DOHH2 (cell line): ENCODE measurements at regions not wholly inside any gene's neighbourhood (a gene's known extent, or its start where the extent isn't known, plus 50 kb on each side); places are given as distances from the start of the nearest gene placed in this dataset.

ENCODE experiments used
- EZH2phosphoT487 ChIP-seq: fragments of 200-600 bp; sonication (generic); IDR thresholded peaks from 2 replicates; pipeline ENCODE4 v1.6.1; 2017; ENCODE audit warnings: borderline replicate concordance, mild to moderate bottlenecking, antibody characterized with exemption, low read length, moderate library complexity, mixed read lengths
- TF ChIP-seq, protein P1 (sequence below): fragments of 200-600 bp; sonication (generic); IDR thresholded peaks from one replicate; pipeline ENCODE4 v1.5.1; 2014; ENCODE audit warnings: antibody characterized with exemption, mild to moderate bottlenecking, low read depth, low read length; ENCODE audit not compliant: poor library complexity, severe bottlenecking

DNA sequence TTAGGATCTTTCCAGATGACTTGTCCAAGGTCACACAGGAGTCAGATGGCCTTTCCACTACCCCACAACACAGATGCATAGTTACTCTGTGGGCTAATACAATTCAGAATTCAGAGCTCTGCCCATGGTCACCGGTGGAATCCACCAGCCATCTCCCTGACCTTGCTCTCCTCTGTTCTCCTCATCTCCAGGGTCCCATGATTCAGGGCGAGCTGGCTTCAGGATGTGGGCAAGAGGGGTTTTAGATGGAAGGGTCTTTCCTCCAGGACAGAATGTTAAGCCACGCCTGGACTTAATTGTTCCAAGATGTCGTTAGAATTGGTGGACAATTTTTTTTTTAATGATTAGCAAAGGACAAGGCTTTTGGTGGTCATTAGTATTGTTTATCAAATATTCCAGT lies 81.7 kb upstream of the LARP1 start:
- TF ChIP-seq, protein P1, sequence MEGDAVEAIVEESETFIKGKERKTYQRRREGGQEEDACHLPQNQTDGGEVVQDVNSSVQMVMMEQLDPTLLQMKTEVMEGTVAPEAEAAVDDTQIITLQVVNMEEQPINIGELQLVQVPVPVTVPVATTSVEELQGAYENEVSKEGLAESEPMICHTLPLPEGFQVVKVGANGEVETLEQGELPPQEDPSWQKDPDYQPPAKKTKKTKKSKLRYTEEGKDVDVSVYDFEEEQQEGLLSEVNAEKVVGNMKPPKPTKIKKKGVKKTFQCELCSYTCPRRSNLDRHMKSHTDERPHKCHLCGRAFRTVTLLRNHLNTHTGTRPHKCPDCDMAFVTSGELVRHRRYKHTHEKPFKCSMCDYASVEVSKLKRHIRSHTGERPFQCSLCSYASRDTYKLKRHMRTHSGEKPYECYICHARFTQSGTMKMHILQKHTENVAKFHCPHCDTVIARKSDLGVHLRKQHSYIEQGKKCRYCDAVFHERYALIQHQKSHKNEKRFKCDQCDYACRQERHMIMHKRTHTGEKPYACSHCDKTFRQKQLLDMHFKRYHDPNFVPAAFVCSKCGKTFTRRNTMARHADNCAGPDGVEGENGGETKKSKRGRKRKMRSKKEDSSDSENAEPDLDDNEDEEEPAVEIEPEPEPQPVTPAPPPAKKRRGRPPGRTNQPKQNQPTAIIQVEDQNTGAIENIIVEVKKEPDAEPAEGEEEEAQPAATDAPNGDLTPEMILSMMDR: no peak
- no peak for TF ChIP-seq EZH2phosphoT487
